ENCODE measurements at regions not wholly inside any gene's neighbourhood (a gene's known extent, or its start where the extent isn't known, plus 50 kb on each side); places are given as distances from the start of the nearest gene placed in this dataset.

- TF ChIP-seq CTCF (conservative IDR thresholded peaks at IDR 0.05; ENCODE audit: low read depth, low read length): no peak
- no peak for TF ChIP-seq ELK1 (IDR thresholded peaks at IDR 0.05; ENCODE audit: borderline replicate concordance, low read depth, low read length)
- no peak for TF ChIP-seq USF2 (IDR thresholded peaks at IDR 0.05; ENCODE audit: low read depth, low read length)
- no peak for TF ChIP-seq POLR2A (IDR thresholded peaks at IDR 0.05; ENCODE audit: low read depth, low read length)
- TF ChIP-seq RAD21 (IDR thresholded peaks at IDR 0.05; ENCODE audit: low read length): no peak
Observed at GRCh38 chr13:83752141-83752540, 130.1 kb downstream of the SLITRK1 start.

Measured in IMR-90 (cell line).